Adrenal gland (tissue), 9 donors: ENCODE measurements at regions not wholly inside any gene's neighbourhood (a gene's known extent, or its start where the extent isn't known, plus 50 kb on each side); places are given as distances from the start of the nearest gene placed in this dataset.

Experiments
- DNase-seq, 7 donors: peaks; one replicate each; pipeline ENCODE4 v3.0.0-alpha.2; 2019 to 2020
- H3K27ac ChIP-seq, 5 donors: fragments of 200-600 bp; sonication (generic) in 4 of 5; 1 replicate in 3 of 5; 2 replicates in 2 of 5; pipeline versions ENCODE4 v1.5.1 to v1.8.0; 2016 to 2020; ENCODE audit warnings: mild to moderate bottlenecking in 1 of 5
- H3K27me3 ChIP-seq: fragments of 200-600 bp; 2 replicates; pipeline ENCODE4 v1.8.0; 2021
- H3K36me3 ChIP-seq, 2 donors: fragments of 200-600 bp; replicated peaks in 1 of 2; 1 replicate in 1 of 2; 2 replicates in 1 of 2; pipeline versions ENCODE4 v1.5.1 to v1.8.0; 2018 to 2022
- H3K4me1 ChIP-seq, 2 donors: fragments of 200-600 bp; replicated peaks in 1 of 2; 1 replicate in 1 of 2; 2 replicates in 1 of 2; pipeline versions ENCODE4 v1.5.1 to v1.8.0; 2018 to 2021
- H3K4me3 ChIP-seq, 4 donors: fragments of 200-600 bp; sonication (generic) in 3 of 4; one replicate each; pipeline ENCODE4 v1.5.1; 2016 to 2018
- H3K9me3 ChIP-seq, 3 donors: fragments of 200-600 bp; sonication (generic) in 1 of 3; replicated peaks in 1 of 3; 1 replicate in 2 of 3; 2 replicates in 1 of 3; pipeline versions ENCODE4 v1.5.1 to v1.8.0; 2016 to 2021
- CTCF ChIP-seq, 6 experiments: fragments of 450-650 bp in 4 of 6; fragments of 200-600 bp in 2 of 6; sonication (generic) in 1 of 6; IDR thresholded peaks; 1 replicate in 5 of 6; 2 replicates in 1 of 6; pipeline versions ENCODE4 v1.5.1 to v1.8.0; 2016 to 2021; ENCODE audit warnings: antibody characterized with exemption in 6 of 6, mild to moderate bottlenecking in 2 of 6, moderate library complexity in 1 of 6
- POLR2A ChIP-seq, 2 donors: fragments of 450-650 bp; IDR thresholded peaks; one replicate each; pipeline ENCODE4 v1.6.1; 2017; ENCODE audit warnings: antibody characterized with exemption in 2 of 2, mild to moderate bottlenecking in 2 of 2, moderate library complexity in 1 of 2
- WGBS, 4 donors: extraction: QIAGEN DNeasy Blood & Tissue Kit in 2 of 4; methylation state at CpG; one replicate each; pipeline versions ENCODE4 v1.1.5 to v1.1.7; 2013 to 2017; 5-methylcytosine and 5-hydroxymethylcytosine counted together
- intact Hi-C, 2 donors: fragments of 100-400 bp; cut with DNase I; formaldehyde crosslinking; loops; one replicate each; pipeline versions ENCODE4 v1.14.1 to v1.15.0; 2022 to 2023
- donor health status: healthy with polysubstance abuse.
- donor health status: Bipolar disorder and iron deficiency.
- donor health status: DM: yes; HTN: yes; CAD: no.
- donor health status: DM: no; HTN: no; CAD: no.
- donor health status: DM: no; HTN: no; CAD: no.

GRCh38 chr4:152102436-152103000 lies 341.7 kb upstream of the GATB start:
- no peaks in the 10 kb centered on the region for H3K36me3 ChIP-seq
- no peaks in the 10 kb centered on the region for H3K27me3 ChIP-seq
- 76 to 88% (median 81%) methylated on average over 5 of the region's 5 CpGs for WGBS, 4 donors
- TF ChIP-seq CTCF (IDR thresholded peaks at IDR 0.05): no peak
- TF ChIP-seq POLR2A (IDR thresholded peaks at IDR 0.05): no peak
- no peak for DNase-seq
- H3K4me1 ChIP-seq: peaks cover 4 to 19% of the 10 kb centered on the region in 2 donors
- intact Hi-C loops: no loop called here
- no peak overlapping the region for H3K4me3 ChIP-seq
- no peaks in the 10 kb centered on the region for H3K9me3 ChIP-seq
- peak overlapping the region in 1 of 5 donors; percentile 7 for H3K27ac ChIP-seq

GRCh38 chr4:152101556-152102435 lies 341.0 kb upstream of the GATB start:
- intact Hi-C loops: no loop called here
- no peaks in the 10 kb centered on the region for H3K36me3 ChIP-seq
- TF ChIP-seq POLR2A (IDR thresholded peaks at IDR 0.05): no peak
- TF ChIP-seq CTCF (IDR thresholded peaks at IDR 0.05): no peak
- H3K27ac ChIP-seq: peak overlapping the region in 1 of 5 donors; percentile 7
- H3K4me1 ChIP-seq: peaks cover 4 to 13% of the 10 kb centered on the region in 2 donors
- H3K4me3 ChIP-seq: no peak overlapping the region
- no peaks in the 10 kb centered on the region for H3K27me3 ChIP-seq
- WGBS, 4 donors: 84 to 87% (median 86%) methylated on average over 8 of the region's 8 CpGs
- no peaks in the 10 kb centered on the region for H3K9me3 ChIP-seq
- no peak for DNase-seq

- Histone ChIP-seq H3K4me3 (no peak overlapping the region), H3K36me3 (no peaks in the 10 kb centered on the region), H3K27ac (peak overlapping the region in 1 of 5 donors; percentile 13), H3K27me3 (no peaks in the 10 kb centered on the region), H3K9me3 (no peaks in the 10 kb centered on the region), H3K4me1 (peaks cover 0 to under 1% of the 10 kb centered on the region in 2 donors)
- no peak for TF ChIP-seq CTCF (IDR thresholded peaks at IDR 0.05)
- TF ChIP-seq POLR2A (IDR thresholded peaks at IDR 0.05): no peak
- intact Hi-C loops: no loop called here
- DNase-seq: no peak
- WGBS, 4 donors: 77 to 91% (median 85%) methylated on average over 6 of the region's 6 CpGs
These were observed 339.8 kb upstream of the GATB start for GRCh38 chr4:152100379-152101201.

- no peak for DNase-seq
- Histone ChIP-seq H3K4me3 (no peak overlapping the region), H3K27me3 (no peaks in the 10 kb centered on the region), H3K9me3 (no peaks in the 10 kb centered on the region), H3K27ac (no peak overlapping the region), H3K36me3 (no peaks in the 10 kb centered on the region), H3K4me1 (no peaks in the 10 kb centered on the region)
- intact Hi-C loops: no loop called here
- no peak for TF ChIP-seq POLR2A (IDR thresholded peaks at IDR 0.05)
- TF ChIP-seq CTCF (IDR thresholded peaks at IDR 0.05): no peak
- WGBS, 4 donors: 86 to 91% (median 90%) methylated on average over 7 of the region's 7 CpGs
These were observed 339.2 kb upstream of the GATB start for GRCh38 chr4:152099981-152100378.
